ENCODE measurements at regions not wholly inside any gene's neighbourhood (a gene's known extent, or its start where the extent isn't known, plus 50 kb on each side); places are given as distances from the start of the nearest gene placed in this dataset.
"Not testable (repeated sequence)": the region's sequence is repeated elsewhere in the genome, so short reads cannot be mapped to it uniquely, and the experiment has no call there.

GRCh38 chr14:106129274-106129673, 602.9 kb downstream of the TMEM121 start:
- no peaks in the 10 kb centered on the region for H3K27me3 ChIP-seq (ENCODE audit: control insufficient read depth, insufficient read depth, low read length)
- H3K27ac ChIP-seq (ENCODE audit: insufficient read depth, low read length), result no peak overlapping the region
- no peak overlapping the region for H3K4me3 ChIP-seq (replicated peaks in 1 of 4; ENCODE audit: control extremely low read depth in 1 of 4, insufficient read depth in 1 of 4, low read depth in 3 of 4, low read length in 4 of 4)
- no peak for TF ChIP-seq EZH2 (IDR thresholded peaks at IDR 0.05; ENCODE audit: low read length, missing control alignments)
- TF ChIP-seq CTCF (conservative IDR thresholded peaks at IDR 0.05 in 1 of 2, IDR thresholded peaks at IDR 0.05 in 1 of 2; ENCODE audit: low read depth in 1 of 2, low read length in 2 of 2), result no peak
- no peak overlapping the region for H3K4me2 ChIP-seq (ENCODE audit: extremely low read depth, insufficient read depth, low read length)
- no peaks in the 10 kb centered on the region for H3K79me2 ChIP-seq (ENCODE audit: control insufficient read depth, insufficient read depth, low read length)
- no peaks in the 10 kb centered on the region for H3K9me3 ChIP-seq (ENCODE audit: control insufficient read depth, insufficient read depth, low read depth, low read length)
- H3K36me3 ChIP-seq (ENCODE audit: control insufficient read depth, insufficient read depth, low read length), result no peaks in the 10 kb centered on the region
- no peak overlapping the region for H3K9ac ChIP-seq (ENCODE audit: insufficient read depth, low read length)
- no peaks in the 10 kb centered on the region for H4K20me1 ChIP-seq (ENCODE audit: control insufficient read depth, extremely low read depth, insufficient read depth, low read length)
- DNase-seq (ENCODE audit: low read depth in 2 of 2), result no peak
- H2AFZ ChIP-seq (ENCODE audit: low read length), result no peak overlapping the region
- no peaks in the 10 kb centered on the region for H3K4me1 ChIP-seq (ENCODE audit: control insufficient read depth, extremely low read depth, insufficient read depth, low read length)

GRCh38 chr14:106129904-106130661, 603.7 kb downstream of the TMEM121 start:
- H3K36me3 ChIP-seq (ENCODE audit: control insufficient read depth, insufficient read depth, low read length); DNase-seq (ENCODE audit: low read depth in 2 of 2); H3K4me3 ChIP-seq (replicated peaks in 1 of 4; ENCODE audit: control extremely low read depth in 1 of 4, insufficient read depth in 1 of 4, low read depth in 3 of 4, low read length in 4 of 4): not testable (repeated sequence)

GRCh38 chr14:106133126-106133525, 606.7 kb downstream of the TMEM121 start:
- H3K36me3 ChIP-seq (ENCODE audit: control insufficient read depth, insufficient read depth, low read length); H3K27ac ChIP-seq (ENCODE audit: insufficient read depth, low read length); H3K4me2 ChIP-seq (ENCODE audit: extremely low read depth, insufficient read depth, low read length); H3K9me3 ChIP-seq (ENCODE audit: control insufficient read depth, insufficient read depth, low read depth, low read length); DNase-seq (ENCODE audit: low read depth in 2 of 2); H3K4me3 ChIP-seq (replicated peaks in 1 of 4; ENCODE audit: control extremely low read depth in 1 of 4, insufficient read depth in 1 of 4, low read depth in 3 of 4, low read length in 4 of 4); H4K20me1 ChIP-seq (ENCODE audit: control insufficient read depth, extremely low read depth, insufficient read depth, low read length); H3K79me2 ChIP-seq (ENCODE audit: control insufficient read depth, insufficient read depth, low read length); H3K27me3 ChIP-seq (ENCODE audit: control insufficient read depth, insufficient read depth, low read length); H2AFZ ChIP-seq (ENCODE audit: low read length); H3K4me1 ChIP-seq (ENCODE audit: control insufficient read depth, extremely low read depth, insufficient read depth, low read length); H3K9ac ChIP-seq (ENCODE audit: insufficient read depth, low read length): not testable (repeated sequence)

More at GRCh38 chr14:106129904-106130661, 603.7 kb downstream of the TMEM121 start:
- H3K9me3 ChIP-seq (ENCODE audit: control insufficient read depth, insufficient read depth, low read depth, low read length); H3K79me2 ChIP-seq (ENCODE audit: control insufficient read depth, insufficient read depth, low read length); H3K9ac ChIP-seq (ENCODE audit: insufficient read depth, low read length); H3K4me1 ChIP-seq (ENCODE audit: control insufficient read depth, extremely low read depth, insufficient read depth, low read length); H3K4me2 ChIP-seq (ENCODE audit: extremely low read depth, insufficient read depth, low read length); H4K20me1 ChIP-seq (ENCODE audit: control insufficient read depth, extremely low read depth, insufficient read depth, low read length); H3K27ac ChIP-seq (ENCODE audit: insufficient read depth, low read length); H2AFZ ChIP-seq (ENCODE audit: low read length); H3K27me3 ChIP-seq (ENCODE audit: control insufficient read depth, insufficient read depth, low read length): not testable (repeated sequence)

GRCh38 chr14:106134886-106135285, 608.5 kb downstream of the TMEM121 start:
- Histone ChIP-seq H3K4me1 (ENCODE audit: control insufficient read depth, extremely low read depth, insufficient read depth, low read length) (no peaks in the 10 kb centered on the region), H4K20me1 (ENCODE audit: control insufficient read depth, extremely low read depth, insufficient read depth, low read length) (no peaks in the 10 kb centered on the region), H3K9ac (ENCODE audit: insufficient read depth, low read length) (no peak overlapping the region), H3K27ac (ENCODE audit: insufficient read depth, low read length) (no peak overlapping the region), H3K4me2 (ENCODE audit: extremely low read depth, insufficient read depth, low read length) (no peak overlapping the region), H3K9me3 (ENCODE audit: control insufficient read depth, insufficient read depth, low read depth, low read length) (no peaks in the 10 kb centered on the region), H2AFZ (ENCODE audit: low read length) (no peak overlapping the region), H3K4me3 (replicated peaks in 1 of 4; ENCODE audit: control extremely low read depth in 1 of 4, insufficient read depth in 1 of 4, low read depth in 3 of 4, low read length in 4 of 4) (no peak overlapping the region), H3K27me3 (ENCODE audit: control insufficient read depth, insufficient read depth, low read length) (no peaks in the 10 kb centered on the region), H3K79me2 (ENCODE audit: control insufficient read depth, insufficient read depth, low read length) (no peaks in the 10 kb centered on the region), H3K36me3 (ENCODE audit: control insufficient read depth, insufficient read depth, low read length) (no peaks in the 10 kb centered on the region)
- DNase-seq (ENCODE audit: low read depth in 2 of 2), result no peak
- TF ChIP-seq CTCF (conservative IDR thresholded peaks at IDR 0.05 in 1 of 2, IDR thresholded peaks at IDR 0.05 in 1 of 2; ENCODE audit: low read depth in 1 of 2, low read length in 2 of 2) (no peak), EZH2 (IDR thresholded peaks at IDR 0.05; ENCODE audit: low read length, missing control alignments) (no peak)
